ENCODE measurements at regions not wholly inside any gene's neighbourhood (a gene's known extent, or its start where the extent isn't known, plus 50 kb on each side); places are given as distances from the start of the nearest gene placed in this dataset.

DNA sequence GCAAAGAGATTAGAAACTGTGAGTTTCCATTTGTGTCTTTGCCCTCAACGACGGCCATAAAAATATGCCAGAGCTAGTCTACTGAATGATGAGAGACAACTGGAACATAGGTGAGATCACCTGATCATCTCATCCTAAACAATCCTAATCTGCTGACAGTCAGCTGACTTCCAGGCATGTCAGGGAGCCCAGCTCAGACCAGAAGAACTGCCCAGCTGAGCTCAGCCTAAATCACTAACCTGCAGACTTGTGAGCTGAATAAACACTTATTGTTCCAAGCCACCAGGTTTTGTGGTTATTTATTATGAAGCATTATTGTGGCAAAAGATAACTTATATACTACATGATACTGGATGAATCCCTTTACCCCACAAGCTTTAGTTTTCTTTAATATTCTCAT lies 118.9 kb upstream of the PLEKHG7 start:
- TF ChIP-seq ZNF70 (CRISPR knock-in tag; IDR thresholded peaks at IDR 0.05), result no peak
- no peak for TF ChIP-seq SNAI2 (CRISPR knock-in tag; IDR thresholded peaks at IDR 0.05)
- TF ChIP-seq, protein P1, sequence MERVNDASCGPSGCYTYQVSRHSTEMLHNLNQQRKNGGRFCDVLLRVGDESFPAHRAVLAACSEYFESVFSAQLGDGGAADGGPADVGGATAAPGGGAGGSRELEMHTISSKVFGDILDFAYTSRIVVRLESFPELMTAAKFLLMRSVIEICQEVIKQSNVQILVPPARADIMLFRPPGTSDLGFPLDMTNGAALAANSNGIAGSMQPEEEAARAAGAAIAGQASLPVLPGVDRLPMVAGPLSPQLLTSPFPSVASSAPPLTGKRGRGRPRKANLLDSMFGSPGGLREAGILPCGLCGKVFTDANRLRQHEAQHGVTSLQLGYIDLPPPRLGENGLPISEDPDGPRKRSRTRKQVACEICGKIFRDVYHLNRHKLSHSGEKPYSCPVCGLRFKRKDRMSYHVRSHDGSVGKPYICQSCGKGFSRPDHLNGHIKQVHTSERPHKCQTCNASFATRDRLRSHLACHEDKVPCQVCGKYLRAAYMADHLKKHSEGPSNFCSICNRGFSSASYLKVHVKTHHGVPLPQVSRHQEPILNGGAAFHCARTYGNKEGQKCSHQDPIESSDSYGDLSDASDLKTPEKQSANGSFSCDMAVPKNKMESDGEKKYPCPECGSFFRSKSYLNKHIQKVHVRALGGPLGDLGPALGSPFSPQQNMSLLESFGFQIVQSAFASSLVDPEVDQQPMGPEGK (CRISPR knock-in tag; IDR thresholded peaks at IDR 0.05; ENCODE audit: borderline replicate concordance), result no peak
- TF ChIP-seq ARNTL (CRISPR knock-in tag; IDR thresholded peaks at IDR 0.05; ENCODE audit: borderline replicate concordance, low read depth), result no peak
- TF ChIP-seq, protein P2, sequence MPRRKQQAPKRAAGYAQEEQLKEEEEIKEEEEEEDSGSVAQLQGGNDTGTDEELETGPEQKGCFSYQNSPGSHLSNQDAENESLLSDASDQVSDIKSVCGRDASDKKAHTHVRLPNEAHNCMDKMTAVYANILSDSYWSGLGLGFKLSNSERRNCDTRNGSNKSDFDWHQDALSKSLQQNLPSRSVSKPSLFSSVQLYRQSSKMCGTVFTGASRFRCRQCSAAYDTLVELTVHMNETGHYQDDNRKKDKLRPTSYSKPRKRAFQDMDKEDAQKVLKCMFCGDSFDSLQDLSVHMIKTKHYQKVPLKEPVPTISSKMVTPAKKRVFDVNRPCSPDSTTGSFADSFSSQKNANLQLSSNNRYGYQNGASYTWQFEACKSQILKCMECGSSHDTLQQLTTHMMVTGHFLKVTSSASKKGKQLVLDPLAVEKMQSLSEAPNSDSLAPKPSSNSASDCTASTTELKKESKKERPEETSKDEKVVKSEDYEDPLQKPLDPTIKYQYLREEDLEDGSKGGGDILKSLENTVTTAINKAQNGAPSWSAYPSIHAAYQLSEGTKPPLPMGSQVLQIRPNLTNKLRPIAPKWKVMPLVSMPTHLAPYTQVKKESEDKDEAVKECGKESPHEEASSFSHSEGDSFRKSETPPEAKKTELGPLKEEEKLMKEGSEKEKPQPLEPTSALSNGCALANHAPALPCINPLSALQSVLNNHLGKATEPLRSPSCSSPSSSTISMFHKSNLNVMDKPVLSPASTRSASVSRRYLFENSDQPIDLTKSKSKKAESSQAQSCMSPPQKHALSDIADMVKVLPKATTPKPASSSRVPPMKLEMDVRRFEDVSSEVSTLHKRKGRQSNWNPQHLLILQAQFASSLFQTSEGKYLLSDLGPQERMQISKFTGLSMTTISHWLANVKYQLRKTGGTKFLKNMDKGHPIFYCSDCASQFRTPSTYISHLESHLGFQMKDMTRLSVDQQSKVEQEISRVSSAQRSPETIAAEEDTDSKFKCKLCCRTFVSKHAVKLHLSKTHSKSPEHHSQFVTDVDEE (CRISPR knock-in tag; IDR thresholded peaks at IDR 0.05), result no peak
- TF ChIP-seq ZFP30 (CRISPR knock-in tag; IDR thresholded peaks at IDR 0.05), result no peak
- no peak for TF ChIP-seq ISL1 (CRISPR knock-in tag; IDR thresholded peaks at IDR 0.05)
- no peak for TF ChIP-seq ZNF565 (CRISPR knock-in tag; conservative IDR thresholded peaks at IDR 0.05; ENCODE audit: low read depth)
- TF ChIP-seq CSDC2 (CRISPR knock-in tag; IDR thresholded peaks at IDR 0.05), result no peak
- no peak for TF ChIP-seq ESRRG (CRISPR knock-in tag; IDR thresholded peaks at IDR 0.05)
- no peak for ATAC-seq

DNA sequence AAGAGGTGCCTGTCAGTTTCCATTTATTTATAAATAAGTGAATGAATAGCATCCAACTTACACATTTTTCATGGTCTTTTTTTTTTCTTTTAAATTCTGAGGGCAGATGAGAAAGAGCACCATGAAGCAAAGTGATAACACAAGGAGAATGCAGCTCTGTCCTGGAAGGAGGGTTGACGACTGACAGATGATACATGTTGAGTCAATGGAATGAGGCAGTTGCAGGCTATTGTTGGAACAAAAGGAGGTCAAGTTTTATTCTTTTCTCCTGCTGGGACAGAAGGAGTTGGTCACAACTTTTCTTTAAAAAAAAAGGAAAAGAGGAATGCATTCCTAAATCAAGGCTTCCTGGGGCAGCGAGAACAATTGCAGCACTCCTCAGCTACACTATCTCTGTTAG lies 119.9 kb upstream of the PLEKHG7 start:
- TF ChIP-seq BACH2 (CRISPR knock-in tag; IDR thresholded peaks at IDR 0.05; ENCODE audit: borderline replicate concordance) (no peak), ZNF565 (CRISPR knock-in tag; conservative IDR thresholded peaks at IDR 0.05; ENCODE audit: low read depth) (no peak), SNAI2 (CRISPR knock-in tag; IDR thresholded peaks at IDR 0.05) (no peak), PPARA (CRISPR knock-in tag; IDR thresholded peaks at IDR 0.05; ENCODE audit: borderline replicate concordance) (no peak), OSR1 (CRISPR knock-in tag; IDR thresholded peaks at IDR 0.05) (no peak), GLIS3 (CRISPR knock-in tag; IDR thresholded peaks at IDR 0.05) (no peak), TOX (CRISPR knock-in tag; IDR thresholded peaks at IDR 0.05; ENCODE audit: borderline replicate concordance) (no peak), ESRRG (CRISPR knock-in tag; IDR thresholded peaks at IDR 0.05) (no peak), CSDC2 (CRISPR knock-in tag; IDR thresholded peaks at IDR 0.05) (no peak), ARNTL (CRISPR knock-in tag; IDR thresholded peaks at IDR 0.05; ENCODE audit: borderline replicate concordance, low read depth) (no peak), ZFP30 (CRISPR knock-in tag; IDR thresholded peaks at IDR 0.05) (no peak), ZC3H10 (CRISPR knock-in tag; IDR thresholded peaks at IDR 0.05) (no peak), TCF4 (CRISPR knock-in tag; IDR thresholded peaks at IDR 0.05; ENCODE audit: borderline replicate concordance) (no peak), ZNF70 (CRISPR knock-in tag; IDR thresholded peaks at IDR 0.05) (no peak)
- TF ChIP-seq, protein P3, sequence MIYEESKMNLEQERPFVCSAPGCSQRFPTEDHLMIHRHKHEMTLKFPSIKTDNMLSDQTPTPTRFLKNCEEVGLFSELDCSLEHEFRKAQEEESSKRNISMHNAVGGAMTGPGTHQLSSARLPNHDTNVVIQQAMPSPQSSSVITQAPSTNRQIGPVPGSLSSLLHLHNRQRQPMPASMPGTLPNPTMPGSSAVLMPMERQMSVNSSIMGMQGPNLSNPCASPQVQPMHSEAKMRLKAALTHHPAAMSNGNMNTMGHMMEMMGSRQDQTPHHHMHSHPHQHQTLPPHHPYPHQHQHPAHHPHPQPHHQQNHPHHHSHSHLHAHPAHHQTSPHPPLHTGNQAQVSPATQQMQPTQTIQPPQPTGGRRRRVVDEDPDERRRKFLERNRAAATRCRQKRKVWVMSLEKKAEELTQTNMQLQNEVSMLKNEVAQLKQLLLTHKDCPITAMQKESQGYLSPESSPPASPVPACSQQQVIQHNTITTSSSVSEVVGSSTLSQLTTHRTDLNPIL (CRISPR knock-in tag; IDR thresholded peaks at IDR 0.05; ENCODE audit: low read depth), result no peak
- TF ChIP-seq, protein P4, sequence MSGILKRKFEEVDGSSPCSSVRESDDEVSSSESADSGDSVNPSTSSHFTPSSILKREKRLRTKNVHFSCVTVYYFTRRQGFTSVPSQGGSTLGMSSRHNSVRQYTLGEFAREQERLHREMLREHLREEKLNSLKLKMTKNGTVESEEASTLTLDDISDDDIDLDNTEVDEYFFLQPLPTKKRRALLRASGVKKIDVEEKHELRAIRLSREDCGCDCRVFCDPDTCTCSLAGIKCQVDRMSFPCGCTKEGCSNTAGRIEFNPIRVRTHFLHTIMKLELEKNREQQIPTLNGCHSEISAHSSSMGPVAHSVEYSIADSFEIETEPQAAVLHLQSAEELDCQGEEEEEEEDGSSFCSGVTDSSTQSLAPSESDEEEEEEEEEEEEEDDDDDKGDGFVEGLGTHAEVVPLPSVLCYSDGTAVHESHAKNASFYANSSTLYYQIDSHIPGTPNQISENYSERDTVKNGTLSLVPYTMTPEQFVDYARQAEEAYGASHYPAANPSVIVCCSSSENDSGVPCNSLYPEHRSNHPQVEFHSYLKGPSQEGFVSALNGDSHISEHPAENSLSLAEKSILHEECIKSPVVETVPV (CRISPR knock-in tag; IDR thresholded peaks at IDR 0.05), result no peak
- TF ChIP-seq, protein P1 (CRISPR knock-in tag; IDR thresholded peaks at IDR 0.05; ENCODE audit: borderline replicate concordance), result no peak
- no peak for ATAC-seq

DNA sequence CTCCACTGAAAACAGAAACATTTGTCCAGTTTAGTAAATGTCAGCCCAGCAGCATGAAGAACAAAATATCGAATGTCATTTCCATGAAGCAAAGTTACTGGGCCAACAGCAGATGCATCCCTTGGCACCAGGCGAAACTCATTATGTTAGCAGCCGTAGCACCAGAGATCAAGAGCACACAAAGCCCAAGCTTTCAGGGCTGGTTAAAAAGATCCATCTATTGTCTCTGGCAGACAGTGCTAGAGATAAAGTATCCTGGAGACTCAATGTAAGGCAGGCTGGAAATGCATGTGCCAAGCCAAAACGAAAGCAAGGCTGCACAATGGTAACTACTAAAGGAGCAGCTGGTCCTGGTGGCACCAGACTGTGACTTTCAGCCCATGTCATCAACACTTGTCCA lies 120.3 kb upstream of the PLEKHG7 start:
- no peak for ATAC-seq
- TF ChIP-seq ZNF8 (CRISPR knock-in tag; IDR thresholded peaks at IDR 0.05) (no peak), ZFP3 (CRISPR knock-in tag; IDR thresholded peaks at IDR 0.05) (no peak), TOX (CRISPR knock-in tag; IDR thresholded peaks at IDR 0.05; ENCODE audit: borderline replicate concordance) (no peak), ZC3H10 (CRISPR knock-in tag; IDR thresholded peaks at IDR 0.05) (no peak), BACH2 (CRISPR knock-in tag; IDR thresholded peaks at IDR 0.05; ENCODE audit: borderline replicate concordance) (no peak), CSDC2 (CRISPR knock-in tag; IDR thresholded peaks at IDR 0.05) (no peak), RARB (CRISPR knock-in tag; IDR thresholded peaks at IDR 0.05) (no peak), TCF4 (CRISPR knock-in tag; IDR thresholded peaks at IDR 0.05; ENCODE audit: borderline replicate concordance) (no peak), ZNF565 (CRISPR knock-in tag; conservative IDR thresholded peaks at IDR 0.05; ENCODE audit: low read depth) (no peak), ISL1 (CRISPR knock-in tag; IDR thresholded peaks at IDR 0.05) (no peak), ZNF70 (CRISPR knock-in tag; IDR thresholded peaks at IDR 0.05) (no peak)
- TF ChIP-seq, protein P4 (CRISPR knock-in tag; IDR thresholded peaks at IDR 0.05), result no peak
- TF ChIP-seq, protein P5, sequence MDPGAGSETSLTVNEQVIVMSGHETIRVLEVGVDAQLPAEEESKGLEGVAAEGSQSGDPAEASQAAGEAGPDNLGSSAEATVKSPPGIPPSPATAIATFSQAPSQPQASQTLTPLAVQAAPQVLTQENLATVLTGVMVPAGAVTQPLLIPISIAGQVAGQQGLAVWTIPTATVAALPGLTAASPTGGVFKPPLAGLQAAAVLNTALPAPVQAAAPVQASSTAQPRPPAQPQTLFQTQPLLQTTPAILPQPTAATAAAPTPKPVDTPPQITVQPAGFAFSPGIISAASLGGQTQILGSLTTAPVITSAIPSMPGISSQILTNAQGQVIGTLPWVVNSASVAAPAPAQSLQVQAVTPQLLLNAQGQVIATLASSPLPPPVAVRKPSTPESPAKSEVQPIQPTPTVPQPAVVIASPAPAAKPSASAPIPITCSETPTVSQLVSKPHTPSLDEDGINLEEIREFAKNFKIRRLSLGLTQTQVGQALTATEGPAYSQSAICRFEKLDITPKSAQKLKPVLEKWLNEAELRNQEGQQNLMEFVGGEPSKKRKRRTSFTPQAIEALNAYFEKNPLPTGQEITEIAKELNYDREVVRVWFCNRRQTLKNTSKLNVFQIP (CRISPR knock-in tag; IDR thresholded peaks at IDR 0.05; ENCODE audit: borderline replicate concordance, low read depth), result no peak
- TF ChIP-seq, protein P3 (CRISPR knock-in tag; IDR thresholded peaks at IDR 0.05; ENCODE audit: low read depth), result no peak

Data from SK-N-SH treated with all-trans-retinoic acid at 6 μM for 48 hours (cell line).